AG04450 (cell line): ENCODE measurements at regions not wholly inside any gene's neighbourhood (a gene's known extent, or its start where the extent isn't known, plus 50 kb on each side); places are given as distances from the start of the nearest gene placed in this dataset.

Experiments
- CTCF ChIA-PET: fragments of 300-600, 350-600 bp; formaldehyde crosslinking; extraction: SDS; loops from one replicate; lab custom pipeline; 2022; ENCODE audit warnings: antibody characterized with exemption, inconsistent platforms; lab: Charles Lee
- POLR2A ChIA-PET: fragments of 350-600 bp; formaldehyde crosslinking; extraction: SDS; loops from one replicate; lab custom pipeline; 2021; ENCODE audit warnings: antibody characterized with exemption, inconsistent platforms; lab: Yijun Ruan, JAX
- DNase-seq: peaks from one replicate; pipeline ENCODE4 v3.0.0-alpha.2; 2011; ENCODE audit warnings: low read depth, low spot score
- H3K27ac ChIP-seq: one replicate; pipeline ENCODE4 v1.5.1; 2012; ENCODE audit warnings: low read depth, low read length, control low read depth
- H3K27me3 ChIP-seq: one replicate; pipeline ENCODE4 v1.6.0; 2012; ENCODE audit warnings: low read length; ENCODE audit not compliant: control insufficient read depth, insufficient read depth
- H3K4me3 ChIP-seq: 2 replicates; pipeline ENCODE4 v1.5.1; 2011; ENCODE audit warnings: mild to moderate bottlenecking, low read depth, low read length, control low read depth
- H3K9me3 ChIP-seq: 2 replicates; pipeline ENCODE4 v1.5.1; 2012; ENCODE audit warnings: low read length; ENCODE audit not compliant: control insufficient read depth, insufficient read depth
- CTCF ChIP-seq: IDR thresholded peaks from 2 replicates; pipeline ENCODE4 v1.5.1; 2011; ENCODE audit warnings: low read depth, low read length, control low read depth, inconsistent platforms

- CTCF ChIA-PET: no interaction called here
- no peak for TF ChIP-seq CTCF
- Histone ChIP-seq H3K27me3 (no peaks in the 10 kb centered on the region), H3K9me3 (peaks cover 5% of the 10 kb centered on the region; the same call in 1 of the 2 replicates), H3K4me3 (no peak overlapping the region), H3K27ac (no peak overlapping the region)
- POLR2A ChIA-PET: no interaction called here
- no peak for DNase-seq
These were observed 111.0 kb upstream of the NCOR2 start for GRCh38 chr12:124678421-124678893.

- ChIA-PET POLR2A (no interaction called here), CTCF (no interaction called here)
- Histone ChIP-seq H3K27me3 (no peaks in the 10 kb centered on the region), H3K4me3 (no peak overlapping the region), H3K9me3 (peaks cover 5% of the 10 kb centered on the region; the same call in 1 of the 2 replicates), H3K27ac (no peak overlapping the region)
- no peak for TF ChIP-seq CTCF
- DNase-seq: no peak
These were observed 110.3 kb upstream of the NCOR2 start for GRCh38 chr12:124677552-124678356.

GRCh38 chr12:124676714-124677462, 109.5 kb upstream of the NCOR2 start:
- ChIA-PET CTCF (no interaction called here), POLR2A (no interaction called here)
- Histone ChIP-seq H3K27ac (no peak overlapping the region), H3K9me3 (peaks cover 5% of the 10 kb centered on the region; the same call in 1 of the 2 replicates), H3K4me3 (no peak overlapping the region), H3K27me3 (no peaks in the 10 kb centered on the region)
- no peak for TF ChIP-seq CTCF
- DNase-seq: no peak

DNA sequence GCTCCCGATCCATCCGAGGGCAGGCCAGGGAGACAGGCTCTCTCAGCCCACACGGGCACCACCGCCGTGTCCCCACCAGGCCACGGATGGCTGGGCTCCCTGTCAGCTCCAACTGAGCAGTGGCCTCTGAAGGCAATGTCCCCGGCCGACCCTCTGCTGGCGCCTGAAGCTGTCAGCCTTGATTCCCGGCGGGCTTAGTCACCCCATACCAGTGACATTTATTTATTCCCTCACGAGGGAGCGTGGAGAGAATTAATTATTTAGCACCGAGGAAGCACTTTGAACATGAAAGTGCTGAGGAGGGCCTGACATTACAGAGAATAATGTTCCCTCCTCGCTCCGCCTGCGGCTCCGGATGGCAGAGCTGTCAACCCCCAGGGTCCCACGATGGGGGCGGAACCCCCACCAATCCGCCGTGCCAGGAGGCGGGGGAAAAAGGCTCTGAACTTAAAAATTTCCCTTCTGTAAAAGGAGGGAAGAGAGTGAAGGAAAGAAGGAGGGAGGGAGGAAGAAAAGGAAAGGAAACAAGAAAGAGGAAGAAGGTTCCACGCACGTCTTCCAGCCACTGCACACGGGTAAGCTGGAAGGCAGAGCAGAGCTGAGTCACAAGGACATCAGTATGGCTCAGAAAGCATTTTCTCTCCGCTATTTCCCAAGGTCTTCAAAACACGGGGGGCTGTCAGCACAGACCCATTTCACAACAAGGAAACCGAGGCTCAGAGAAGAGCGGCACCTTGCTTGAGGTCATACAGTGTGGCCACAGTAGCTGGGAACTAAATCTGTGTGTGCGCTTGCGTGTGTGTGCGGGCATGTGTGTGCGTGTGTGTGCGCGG, 108.7 kb upstream of the NCOR2 start:
- Histone ChIP-seq H3K27me3 (no peaks in the 10 kb centered on the region), H3K9me3 (peaks cover 5% of the 10 kb centered on the region; the same call in 1 of the 2 replicates), H3K27ac (peak overlapping the region; percentile 21), H3K4me3 (peak overlapping the region; percentile 27; the same call in 1 of the 2 replicates)
- TF ChIP-seq CTCF: no peak
- POLR2A ChIA-PET: no interaction called here
- CTCF ChIA-PET: no interaction called here
- DNase-seq: no peak
